ENCODE measurements at regions not wholly inside any gene's neighbourhood (a gene's known extent, or its start where the extent isn't known, plus 50 kb on each side); places are given as distances from the start of the nearest gene placed in this dataset.

DNA sequence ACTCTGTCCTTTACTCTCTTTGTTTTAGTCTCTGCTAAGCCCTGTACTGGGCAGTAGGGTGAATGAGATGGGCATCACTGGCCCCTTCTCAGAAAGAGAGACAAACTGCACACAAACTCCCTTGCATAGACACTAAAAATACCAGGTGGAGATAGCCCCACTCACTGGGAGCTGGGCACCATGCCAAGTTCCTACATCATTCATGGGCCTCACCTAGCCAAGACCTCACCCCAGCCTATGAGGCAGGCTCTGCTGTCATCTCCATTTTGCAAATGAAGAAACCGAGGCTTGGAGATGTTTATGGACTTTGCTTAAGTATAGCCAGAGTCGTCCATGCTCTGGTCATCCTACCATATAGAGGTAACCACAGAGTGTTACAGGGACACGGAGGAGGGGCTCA, 499.8 kb upstream of the CDH11 start:
- no peaks in the 10 kb centered on the region for H3K9me3 ChIP-seq (ENCODE audit: control insufficient read depth, insufficient read depth, low read length)
- intact Hi-C loops (cut with micrococcal nuclease) = no loop called here
- H3K23ac ChIP-seq (ENCODE audit: low read depth, low read length) = no peak overlapping the region
- CTCF ChIA-PET = no interaction called here
- H3K14ac ChIP-seq (replicated peaks; ENCODE audit: low read depth, low read length) = no peak overlapping the region
- DNase-seq (no peak), ATAC-seq (ENCODE audit: low read depth) (no peak; the same call in 1 of the 2 replicates)
- no peak overlapping the region for H3K9ac ChIP-seq (ENCODE audit: low read depth, low read length)
- H4K5ac ChIP-seq (ENCODE audit: low read depth, low read length) = no peak overlapping the region
- H3K4ac ChIP-seq (ENCODE audit: low read depth, low read length) = no peak overlapping the region
- H4K91ac ChIP-seq (ENCODE audit: insufficient read depth, low read depth, low read length) = no peak overlapping the region
- H3K36me3 ChIP-seq (ENCODE audit: control insufficient read depth, insufficient read depth, low read length) = no peaks in the 10 kb centered on the region
- no peak for TF ChIP-seq BHLHE40 (IDR thresholded peaks at IDR 0.05; ENCODE audit: low read depth, low read length)
- TF ChIP-seq, protein P1, sequence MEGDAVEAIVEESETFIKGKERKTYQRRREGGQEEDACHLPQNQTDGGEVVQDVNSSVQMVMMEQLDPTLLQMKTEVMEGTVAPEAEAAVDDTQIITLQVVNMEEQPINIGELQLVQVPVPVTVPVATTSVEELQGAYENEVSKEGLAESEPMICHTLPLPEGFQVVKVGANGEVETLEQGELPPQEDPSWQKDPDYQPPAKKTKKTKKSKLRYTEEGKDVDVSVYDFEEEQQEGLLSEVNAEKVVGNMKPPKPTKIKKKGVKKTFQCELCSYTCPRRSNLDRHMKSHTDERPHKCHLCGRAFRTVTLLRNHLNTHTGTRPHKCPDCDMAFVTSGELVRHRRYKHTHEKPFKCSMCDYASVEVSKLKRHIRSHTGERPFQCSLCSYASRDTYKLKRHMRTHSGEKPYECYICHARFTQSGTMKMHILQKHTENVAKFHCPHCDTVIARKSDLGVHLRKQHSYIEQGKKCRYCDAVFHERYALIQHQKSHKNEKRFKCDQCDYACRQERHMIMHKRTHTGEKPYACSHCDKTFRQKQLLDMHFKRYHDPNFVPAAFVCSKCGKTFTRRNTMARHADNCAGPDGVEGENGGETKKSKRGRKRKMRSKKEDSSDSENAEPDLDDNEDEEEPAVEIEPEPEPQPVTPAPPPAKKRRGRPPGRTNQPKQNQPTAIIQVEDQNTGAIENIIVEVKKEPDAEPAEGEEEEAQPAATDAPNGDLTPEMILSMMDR (conservative IDR thresholded peaks at IDR 0.05; ENCODE audit: low read depth, low read length) = no peak
- TF ChIP-seq NFE2L2 (IDR thresholded peaks at IDR 0.05; ENCODE audit: low read depth, low read length) = no peak
- TF ChIP-seq, protein P2, sequence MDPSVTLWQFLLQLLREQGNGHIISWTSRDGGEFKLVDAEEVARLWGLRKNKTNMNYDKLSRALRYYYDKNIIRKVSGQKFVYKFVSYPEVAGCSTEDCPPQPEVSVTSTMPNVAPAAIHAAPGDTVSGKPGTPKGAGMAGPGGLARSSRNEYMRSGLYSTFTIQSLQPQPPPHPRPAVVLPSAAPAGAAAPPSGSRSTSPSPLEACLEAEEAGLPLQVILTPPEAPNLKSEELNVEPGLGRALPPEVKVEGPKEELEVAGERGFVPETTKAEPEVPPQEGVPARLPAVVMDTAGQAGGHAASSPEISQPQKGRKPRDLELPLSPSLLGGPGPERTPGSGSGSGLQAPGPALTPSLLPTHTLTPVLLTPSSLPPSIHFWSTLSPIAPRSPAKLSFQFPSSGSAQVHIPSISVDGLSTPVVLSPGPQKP (IDR thresholded peaks at IDR 0.05; ENCODE audit: borderline replicate concordance, low read depth, low read length) = no peak
- TF ChIP-seq SMC3 (IDR thresholded peaks at IDR 0.05; ENCODE audit: low read depth, low read length) = no peak
- TF ChIP-seq RCOR1 (IDR thresholded peaks at IDR 0.05; ENCODE audit: insufficient replicate concordance, low read length) = no peak
- no peak for TF ChIP-seq POLR2A (IDR thresholded peaks at IDR 0.05; ENCODE audit: low read depth, low read length)
- no peak for TF ChIP-seq MAZ (IDR thresholded peaks at IDR 0.05; ENCODE audit: borderline replicate concordance, low read depth, low read length)
- H3K79me1 ChIP-seq (ENCODE audit: low read depth in 1 of 2, low read length in 2 of 2) = no peaks in the 10 kb centered on the region
- H3K27me3 ChIP-seq (ENCODE audit: control insufficient read depth, insufficient read depth, low read length) = peaks cover 5% of the 10 kb centered on the region
- H2BK120ac ChIP-seq (ENCODE audit: low read depth, low read length) = no peak overlapping the region
- no peak overlapping the region for H2AFZ ChIP-seq (replicated peaks; ENCODE audit: low read length, poor library complexity)
- no peak overlapping the region for H3K4me2 ChIP-seq (ENCODE audit: low read depth, low read length)
- no peak overlapping the region for H4K8ac ChIP-seq (ENCODE audit: low read depth in 2 of 2, low read length in 2 of 2)
- H2AK5ac ChIP-seq (ENCODE audit: low read depth, low read length) = no peak overlapping the region
- no peak overlapping the region for H2BK20ac ChIP-seq (ENCODE audit: low read depth, low read length)
- H3K4me1 ChIP-seq (ENCODE audit: control insufficient read depth, insufficient read depth, low read length) = peaks cover 2% of the 10 kb centered on the region; the same call in 1 of the 2 replicates
- POLR2A ChIA-PET (ENCODE audit: unreplicated experiment) = no interaction called here
- in situ Hi-C loops (cut with MboI; ENCODE audit: low sequenced_read_pairs) = no loop called here
- H3K9me1 ChIP-seq (ENCODE audit: insufficient read depth, low read length) = no peaks in the 10 kb centered on the region; the same call in 1 of the 2 replicates
- no peaks in the 10 kb centered on the region for H4K20me1 ChIP-seq (ENCODE audit: insufficient read depth, low read length)
- no TSS peak for BruUV-seq (replicated peaks)
- H2BK15ac ChIP-seq (ENCODE audit: low read depth, low read length) = no peak overlapping the region
- H2BK5ac ChIP-seq (ENCODE audit: low read depth, low read length, poor library complexity, severe bottlenecking) = no peak overlapping the region
- dilution Hi-C loops (cut with HindIII; ENCODE audit: low sequenced_read_pairs, unreplicated experiment) = no loop called here
- H3K4me3 ChIP-seq (ENCODE audit: insufficient read depth, low read depth, low read length) = no peak overlapping the region
- no peak overlapping the region for H3K18ac ChIP-seq (ENCODE audit: low read depth, low read length)
- no peak overlapping the region for H3K56ac ChIP-seq (ENCODE audit: extremely low read depth, insufficient read depth, low read length)
- no peak overlapping the region for H2AK9ac ChIP-seq (replicated peaks; ENCODE audit: low read depth, low read length, poor library complexity)
- 70% methylated on average over 2 of the region's 3 CpGs; no CpG with 5 or more reads in 1 of the 2 experiments for WGBS, 2 experiments (ENCODE audit: extremely low coverage in 2 of 2, insufficient read length in 1 of 2)
- no peak overlapping the region for H3K27ac ChIP-seq (ENCODE audit: insufficient read depth, low read length)
